Neural progenitor cell (in vitro differentiated cells): ENCODE measurements at regions not wholly inside any gene's neighbourhood (a gene's known extent, or its start where the extent isn't known, plus 50 kb on each side); places are given as distances from the start of the nearest gene placed in this dataset.

ENCODE experiments used
- DNase-seq: peaks from one replicate; pipeline ENCODE4 v3.0.0-alpha.2; 2016; ENCODE audit warnings: low spot score
- H2AFZ ChIP-seq: fragments of 200-600 bp; sonication (generic); replicated peaks from 2 replicates; pipeline ENCODE4 v1.6.1; 2016; ENCODE audit warnings: antibody characterized with exemption
- H3F3A ChIP-seq: fragments of 200-600 bp; sonication (generic); 2 replicates; pipeline ENCODE4 v1.6.1; 2016; ENCODE audit warnings: antibody characterized with exemption, low read depth
- H3K27ac ChIP-seq: fragments of 200-600 bp; sonication (generic); 2 replicates; pipeline ENCODE4 v1.5.1; 2016; ENCODE audit warnings: mild to moderate bottlenecking
- H3K27me3 ChIP-seq: fragments of 200-600 bp; sonication (generic); 2 replicates; pipeline ENCODE4 v1.6.1; 2016; ENCODE audit warnings: mild to moderate bottlenecking, moderate library complexity
- H3K36me3 ChIP-seq: fragments of 200-600 bp; sonication (generic); 2 replicates; pipeline ENCODE4 v1.5.1; 2016
- H3K4me1 ChIP-seq: fragments of 200-600 bp; sonication (generic); 2 replicates; pipeline ENCODE4 v1.6.1; 2016; ENCODE audit warnings: mixed run types
- H3K4me2 ChIP-seq: fragments of 200-600 bp; sonication (generic); 2 replicates; pipeline ENCODE4 v1.6.1; 2016
- H3K4me3 ChIP-seq: fragments of 200-600 bp; sonication (generic); 2 replicates; pipeline ENCODE4 v1.5.1; 2016
- H3K79me2 ChIP-seq: fragments of 200-600 bp; sonication (generic); 2 replicates; pipeline ENCODE4 v1.6.1; 2016; ENCODE audit warnings: low read depth
- H3K9ac ChIP-seq: fragments of 200-600 bp; sonication (generic); 2 replicates; pipeline ENCODE4 v1.6.1; 2016
- H3K9me3 ChIP-seq: fragments of 200-600 bp; sonication (generic); 2 replicates; pipeline ENCODE4 v1.5.1; 2016; ENCODE audit warnings: low read depth
- H4K20me1 ChIP-seq: fragments of 200-600 bp; sonication (generic); 2 replicates; pipeline ENCODE4 v1.6.1; 2016; ENCODE audit warnings: low read depth
- H3K27ac Mint-ChIP-seq: 3 replicates; pipeline ENCODE4 v1.8.0; 2021; ENCODE audit warnings: mixed read lengths
- H3K27me3 Mint-ChIP-seq: 2 replicates; pipeline ENCODE4 v1.8.0; 2022; ENCODE audit warnings: low read depth, mild to moderate bottlenecking, inconsistent platforms, moderate library complexity, mixed read lengths; ENCODE audit not compliant: insufficient read depth
- H3K36me3 Mint-ChIP-seq: 3 replicates; pipeline ENCODE4 v1.8.0; 2021; ENCODE audit warnings: mixed read lengths
- H3K4me1 Mint-ChIP-seq: 3 replicates; pipeline ENCODE4 v1.8.0; 2021; ENCODE audit warnings: mixed read lengths
- H3K4me3 Mint-ChIP-seq: 3 replicates; pipeline ENCODE4 v1.8.0; 2021; ENCODE audit warnings: mild to moderate bottlenecking, moderate library complexity, mixed read lengths
- H3K9me3 Mint-ChIP-seq: 3 replicates; pipeline ENCODE4 v1.8.0; 2020; ENCODE audit warnings: mixed read lengths
- EZH2 ChIP-seq: fragments of 200-600 bp; sonication (generic); IDR thresholded peaks from 2 replicates; pipeline ENCODE4 v1.6.1; 2017; ENCODE audit warnings: antibody characterized with exemption, mild to moderate bottlenecking, moderate library complexity
- EZH2phosphoT487 ChIP-seq: fragments of 200-600 bp; sonication (generic); IDR thresholded peaks from 2 replicates; pipeline ENCODE4 v1.6.1; 2017; ENCODE audit warnings: antibody characterized with exemption
- TF ChIP-seq, protein P1 (sequence below): fragments of 200-600 bp; sonication (generic); IDR thresholded peaks from 2 replicates; pipeline ENCODE4 v1.5.1; 2017; ENCODE audit warnings: antibody characterized with exemption, mild to moderate bottlenecking

GRCh38 chr20:6200092-6200491 is 77.3 kb upstream of the FERMT1 start:
- no peaks in the 10 kb centered on the region for H3F3A ChIP-seq
- H3K36me3 Mint-ChIP-seq = no peaks in the 10 kb centered on the region
- H2AFZ ChIP-seq = no peak overlapping the region
- no peak for DNase-seq
- H3K27ac ChIP-seq = no peak overlapping the region
- no peaks in the 10 kb centered on the region for H3K36me3 ChIP-seq
- no peak overlapping the region for H3K9ac ChIP-seq
- no peak overlapping the region for H3K4me2 ChIP-seq
- H3K4me1 Mint-ChIP-seq = no peaks in the 10 kb centered on the region
- H3K4me3 ChIP-seq = no peak overlapping the region
- no peaks in the 10 kb centered on the region for H3K79me2 ChIP-seq
- no peaks in the 10 kb centered on the region for H3K9me3 Mint-ChIP-seq
- no peaks in the 10 kb centered on the region for H3K9me3 ChIP-seq
- no peaks in the 10 kb centered on the region for H3K27me3 ChIP-seq
- no peaks in the 10 kb centered on the region for H3K27me3 Mint-ChIP-seq
- H4K20me1 ChIP-seq = no peaks in the 10 kb centered on the region
- no peaks in the 10 kb centered on the region for H3K4me1 ChIP-seq
- no peak overlapping the region for H3K4me3 Mint-ChIP-seq
- TF ChIP-seq, protein P1, sequence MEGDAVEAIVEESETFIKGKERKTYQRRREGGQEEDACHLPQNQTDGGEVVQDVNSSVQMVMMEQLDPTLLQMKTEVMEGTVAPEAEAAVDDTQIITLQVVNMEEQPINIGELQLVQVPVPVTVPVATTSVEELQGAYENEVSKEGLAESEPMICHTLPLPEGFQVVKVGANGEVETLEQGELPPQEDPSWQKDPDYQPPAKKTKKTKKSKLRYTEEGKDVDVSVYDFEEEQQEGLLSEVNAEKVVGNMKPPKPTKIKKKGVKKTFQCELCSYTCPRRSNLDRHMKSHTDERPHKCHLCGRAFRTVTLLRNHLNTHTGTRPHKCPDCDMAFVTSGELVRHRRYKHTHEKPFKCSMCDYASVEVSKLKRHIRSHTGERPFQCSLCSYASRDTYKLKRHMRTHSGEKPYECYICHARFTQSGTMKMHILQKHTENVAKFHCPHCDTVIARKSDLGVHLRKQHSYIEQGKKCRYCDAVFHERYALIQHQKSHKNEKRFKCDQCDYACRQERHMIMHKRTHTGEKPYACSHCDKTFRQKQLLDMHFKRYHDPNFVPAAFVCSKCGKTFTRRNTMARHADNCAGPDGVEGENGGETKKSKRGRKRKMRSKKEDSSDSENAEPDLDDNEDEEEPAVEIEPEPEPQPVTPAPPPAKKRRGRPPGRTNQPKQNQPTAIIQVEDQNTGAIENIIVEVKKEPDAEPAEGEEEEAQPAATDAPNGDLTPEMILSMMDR = no peak
- TF ChIP-seq EZH2phosphoT487 = no peak
- TF ChIP-seq EZH2 = no peak
- no peak overlapping the region for H3K27ac Mint-ChIP-seq

GRCh38 chr20:6185268-6185667 is 62.4 kb upstream of the FERMT1 start:
- H2AFZ ChIP-seq = no peak overlapping the region
- no peaks in the 10 kb centered on the region for H3K36me3 Mint-ChIP-seq
- H3K27ac ChIP-seq = no peak overlapping the region
- H3K9me3 ChIP-seq = no peaks in the 10 kb centered on the region
- no peak overlapping the region for H3K4me3 ChIP-seq
- no peaks in the 10 kb centered on the region for H3K4me1 ChIP-seq
- no peak overlapping the region for H3K27ac Mint-ChIP-seq
- H3K27me3 ChIP-seq = no peaks in the 10 kb centered on the region
- H3K9ac ChIP-seq = no peak overlapping the region
- no peak overlapping the region for H3K4me3 Mint-ChIP-seq
- peaks cover 2% of the 10 kb centered on the region for H3K27me3 Mint-ChIP-seq
- H3K4me1 Mint-ChIP-seq = no peaks in the 10 kb centered on the region
- peak; percentile 32 for DNase-seq
- no peaks in the 10 kb centered on the region for H3K36me3 ChIP-seq
- no peaks in the 10 kb centered on the region for H3F3A ChIP-seq
- no peaks in the 10 kb centered on the region for H3K9me3 Mint-ChIP-seq
- H3K79me2 ChIP-seq = no peaks in the 10 kb centered on the region
- no peak for TF ChIP-seq EZH2
- TF ChIP-seq, protein P1 = peak; percentile 43
- no peak for TF ChIP-seq EZH2phosphoT487
- no peaks in the 10 kb centered on the region for H4K20me1 ChIP-seq
- no peak overlapping the region for H3K4me2 ChIP-seq

DNA sequence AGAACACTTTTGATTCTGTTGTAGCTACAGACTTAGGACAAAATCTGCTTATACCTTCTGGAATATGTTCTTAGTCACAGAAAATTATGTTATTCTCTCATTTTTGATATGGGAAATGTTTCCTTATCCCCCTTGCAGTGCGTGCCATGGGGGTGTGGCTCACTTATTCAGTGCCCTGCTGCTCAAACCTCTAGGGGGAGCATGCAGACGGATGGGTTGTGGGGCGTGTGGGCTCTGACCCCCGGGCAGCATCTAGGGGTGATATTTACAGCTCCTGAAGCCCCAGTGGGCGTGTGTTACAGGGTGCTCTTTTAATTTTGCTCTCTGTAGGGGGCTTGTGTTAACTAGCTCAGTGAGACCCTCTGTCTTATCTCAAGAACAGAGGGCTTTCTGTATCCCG is 61.3 kb upstream of the FERMT1 start:
- Histone ChIP-seq H3K4me2 (no peak overlapping the region), H3K27me3 (no peaks in the 10 kb centered on the region), H3K4me1 (no peaks in the 10 kb centered on the region), H3K9me3 (no peaks in the 10 kb centered on the region), H3K4me3 (no peak overlapping the region), H3K27ac (no peak overlapping the region), H3K9ac (no peak overlapping the region), H3K36me3 (no peaks in the 10 kb centered on the region), H3F3A (no peaks in the 10 kb centered on the region), H2AFZ (no peak overlapping the region), H3K79me2 (no peaks in the 10 kb centered on the region), H4K20me1 (no peaks in the 10 kb centered on the region)
- DNase-seq = no peak
- Mint-ChIP-seq H3K36me3 (no peaks in the 10 kb centered on the region), H3K4me3 (no peak overlapping the region), H3K27me3 (peaks cover 2% of the 10 kb centered on the region), H3K27ac (no peak overlapping the region), H3K9me3 (no peaks in the 10 kb centered on the region), H3K4me1 (no peaks in the 10 kb centered on the region)
- TF ChIP-seq EZH2 (no peak), EZH2phosphoT487 (no peak)
- TF ChIP-seq, protein P1 = peak; percentile 24
